Hepatocyte (in vitro differentiated cells): ENCODE measurements at regions not wholly inside any gene's neighbourhood (a gene's known extent, or its start where the extent isn't known, plus 50 kb on each side); places are given as distances from the start of the nearest gene placed in this dataset.

Experiments
- EZH2 ChIP-seq: fragments of 200-600 bp; sonication (generic); IDR thresholded peaks from 2 replicates; pipeline ENCODE4 v1.6.1; 2016; ENCODE audit warnings: antibody characterized with exemption, mild to moderate bottlenecking, borderline replicate concordance
- EZH2phosphoT487 ChIP-seq: fragments of 200-600 bp; sonication (generic); IDR thresholded peaks from one replicate; pipeline ENCODE4 v1.6.1; 2018; ENCODE audit warnings: antibody characterized with exemption, mild to moderate bottlenecking, low read depth, moderate library complexity; ENCODE audit not compliant: unreplicated experiment, severe bottlenecking
- TF ChIP-seq, protein P1 (sequence below): fragments of 200-600 bp; sonication (generic); IDR thresholded peaks from 2 replicates; pipeline ENCODE4 v1.5.1; 2016; ENCODE audit warnings: antibody characterized with exemption, mild to moderate bottlenecking; ENCODE audit not compliant: poor library complexity

DNA sequence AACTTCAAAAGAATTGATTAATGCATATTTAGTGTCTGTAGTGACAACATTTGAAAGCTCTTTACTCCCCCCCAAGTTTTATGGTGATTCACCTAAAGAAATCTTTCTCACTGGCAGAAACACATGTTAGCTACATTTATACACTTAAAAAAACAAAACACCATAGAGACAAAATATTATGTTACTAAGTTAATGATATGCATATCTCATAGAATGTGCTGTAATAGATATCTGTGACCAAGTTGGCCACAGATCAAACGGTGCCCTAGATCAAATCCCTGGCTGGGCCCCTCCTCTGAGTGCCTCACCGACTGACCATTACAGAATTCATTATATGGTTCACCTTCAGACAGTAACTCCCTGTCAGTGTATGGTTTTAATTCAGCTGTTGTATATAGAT is 322.1 kb upstream of the LYPLAL1 start:
- TF ChIP-seq, protein P1, sequence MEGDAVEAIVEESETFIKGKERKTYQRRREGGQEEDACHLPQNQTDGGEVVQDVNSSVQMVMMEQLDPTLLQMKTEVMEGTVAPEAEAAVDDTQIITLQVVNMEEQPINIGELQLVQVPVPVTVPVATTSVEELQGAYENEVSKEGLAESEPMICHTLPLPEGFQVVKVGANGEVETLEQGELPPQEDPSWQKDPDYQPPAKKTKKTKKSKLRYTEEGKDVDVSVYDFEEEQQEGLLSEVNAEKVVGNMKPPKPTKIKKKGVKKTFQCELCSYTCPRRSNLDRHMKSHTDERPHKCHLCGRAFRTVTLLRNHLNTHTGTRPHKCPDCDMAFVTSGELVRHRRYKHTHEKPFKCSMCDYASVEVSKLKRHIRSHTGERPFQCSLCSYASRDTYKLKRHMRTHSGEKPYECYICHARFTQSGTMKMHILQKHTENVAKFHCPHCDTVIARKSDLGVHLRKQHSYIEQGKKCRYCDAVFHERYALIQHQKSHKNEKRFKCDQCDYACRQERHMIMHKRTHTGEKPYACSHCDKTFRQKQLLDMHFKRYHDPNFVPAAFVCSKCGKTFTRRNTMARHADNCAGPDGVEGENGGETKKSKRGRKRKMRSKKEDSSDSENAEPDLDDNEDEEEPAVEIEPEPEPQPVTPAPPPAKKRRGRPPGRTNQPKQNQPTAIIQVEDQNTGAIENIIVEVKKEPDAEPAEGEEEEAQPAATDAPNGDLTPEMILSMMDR, result no peak
- TF ChIP-seq EZH2 (no peak), EZH2phosphoT487 (no peak)
